GM18909 (cell line): ENCODE measurements at regions not wholly inside any gene's neighbourhood (a gene's known extent, or its start where the extent isn't known, plus 50 kb on each side); places are given as distances from the start of the nearest gene placed in this dataset.
"Not testable (repeated sequence)": the region's sequence is repeated elsewhere in the genome, so short reads cannot be mapped to it uniquely, and the experiment has no call there.

Experiments used
- ATAC-seq: cut with Tn5 transposase; IDR thresholded peaks from one replicate; pipeline ENCODE4 v1.9.1; 2021; ENCODE audit warnings: mild to moderate bottlenecking; ENCODE audit not compliant: unreplicated experiment, poor library complexity

GRCh38 chr7:113336838-113337237 is 218.5 kb upstream of the SMIM30 start:
- ATAC-seq: not testable (repeated sequence)

- ATAC-seq: no peak
Measured at GRCh38 chr7:113331155-113331898, 213.0 kb upstream of the SMIM30 start.

GRCh38 chr7:113321201-113321600 is 202.8 kb upstream of the SMIM30 start:
- ATAC-seq: no peak

- no peak for ATAC-seq
Measured at GRCh38 chr7:113320419-113320818, 202.1 kb upstream of the SMIM30 start.

- ATAC-seq: no peak
Measured at GRCh38 chr7:113314594-113314993, 196.2 kb upstream of the SMIM30 start.

- ATAC-seq: no peak
Measured at GRCh38 chr7:113308399-113308798, 190.0 kb upstream of the SMIM30 start.

- ATAC-seq: no peak
Measured at GRCh38 chr7:113307147-113307546, 188.8 kb upstream of the SMIM30 start.

- ATAC-seq: no peak
Measured at GRCh38 chr7:113306302-113306701, 187.9 kb upstream of the SMIM30 start.

GRCh38 chr7:113304104-113304503 is 185.8 kb upstream of the SMIM30 start:
- no peak for ATAC-seq

GRCh38 chr7:113303388-113303787 is 185.0 kb upstream of the SMIM30 start:
- not testable (repeated sequence) for ATAC-seq

- no peak for ATAC-seq
Measured at GRCh38 chr7:113301983-113302382, 183.6 kb upstream of the SMIM30 start.

- no peak for ATAC-seq
Measured at GRCh38 chr7:113301141-113301540, 182.8 kb upstream of the SMIM30 start.

GRCh38 chr7:113299748-113300147 is 181.4 kb upstream of the SMIM30 start:
- no peak for ATAC-seq

- no peak for ATAC-seq
Measured at GRCh38 chr7:113298501-113298900, 180.1 kb upstream of the SMIM30 start.

GRCh38 chr7:113294750-113295149 is 176.4 kb upstream of the SMIM30 start:
- no peak for ATAC-seq

GRCh38 chr7:113292105-113292504 is 173.8 kb upstream of the SMIM30 start:
- no peak for ATAC-seq

- ATAC-seq: no peak
Measured at GRCh38 chr7:113291058-113291457, 172.7 kb upstream of the SMIM30 start.

GRCh38 chr7:113289140-113289740 is 170.9 kb upstream of the SMIM30 start:
- peak; percentile 73 for ATAC-seq

GRCh38 chr7:113285411-113285810 is 167.1 kb upstream of the SMIM30 start:
- ATAC-seq: no peak

- ATAC-seq: no peak
Measured at GRCh38 chr7:113283861-113284260, 165.5 kb upstream of the SMIM30 start.

GRCh38 chr7:113282875-113283274 is 164.5 kb upstream of the SMIM30 start:
- no peak for ATAC-seq

- ATAC-seq: no peak
Measured at GRCh38 chr7:113281223-113281622, 162.9 kb upstream of the SMIM30 start.
